H9 (cell line): ENCODE measurements at regions not wholly inside any gene's neighbourhood (a gene's known extent, or its start where the extent isn't known, plus 50 kb on each side); places are given as distances from the start of the nearest gene placed in this dataset.

Experiments
- DNase-seq: peaks from one replicate; pipeline ENCODE4 v3.0.0-alpha.2; 2017
- H2AFZ ChIP-seq: one replicate; pipeline ENCODE4 v1.6.1; 2013; ENCODE audit warnings: mild to moderate bottlenecking, low read length, control low read depth, moderate library complexity
- H2AK5ac ChIP-seq: 2 replicates; pipeline ENCODE4 v1.6.1; 2013; ENCODE audit warnings: low read length, control low read depth, mixed read lengths; ENCODE audit not compliant: insufficient read length
- H2BK120ac ChIP-seq: one replicate; pipeline ENCODE4 v1.6.1; 2013; ENCODE audit warnings: low read depth, mild to moderate bottlenecking, low read length, control low read depth, inconsistent platforms; ENCODE audit not compliant: poor library complexity, severe bottlenecking
- H2BK12ac ChIP-seq: 2 replicates; pipeline ENCODE4 v1.6.1; 2013; ENCODE audit warnings: low read length, control low read depth, mixed read lengths, low read depth; ENCODE audit not compliant: insufficient read length
- H2BK15ac ChIP-seq: 2 replicates; pipeline ENCODE4 v1.6.1; 2013; ENCODE audit warnings: low read depth, low read length, control low read depth
- H2BK20ac ChIP-seq: one replicate; pipeline ENCODE4 v1.6.1; 2013; ENCODE audit warnings: low read depth, mild to moderate bottlenecking, low read length, control low read depth, inconsistent platforms; ENCODE audit not compliant: poor library complexity, severe bottlenecking
- H2BK5ac ChIP-seq: 2 replicates; pipeline ENCODE4 v1.6.1; 2013; ENCODE audit warnings: low read length, control low read depth, mixed read lengths; ENCODE audit not compliant: insufficient read length
- H3K14ac ChIP-seq: 2 replicates; pipeline ENCODE4 v1.6.1; 2013; ENCODE audit warnings: low read length, control low read depth; ENCODE audit not compliant: insufficient read depth
- H3K18ac ChIP-seq: 2 replicates; pipeline ENCODE4 v1.6.1; 2013; ENCODE audit warnings: low read depth, mild to moderate bottlenecking, mixed read lengths, low read length, control low read depth; ENCODE audit not compliant: insufficient read length
- H3K23ac ChIP-seq: 2 replicates; pipeline ENCODE4 v1.6.1; 2013; ENCODE audit warnings: low read length, control low read depth, mixed read lengths, low read depth; ENCODE audit not compliant: insufficient read length
- H3K23me2 ChIP-seq: 2 replicates; pipeline ENCODE4 v1.6.1; 2013; ENCODE audit warnings: low read depth, mild to moderate bottlenecking, mixed read lengths, low read length, control low read depth; ENCODE audit not compliant: insufficient read length, poor library complexity, severe bottlenecking
- H3K27ac ChIP-seq: 2 replicates; pipeline ENCODE4 v1.5.1; 2013; ENCODE audit warnings: low read length, control low read depth, mixed read lengths, low read depth; ENCODE audit not compliant: insufficient read length
- H3K27me3 ChIP-seq: 2 replicates; pipeline ENCODE4 v1.6.1; 2013; ENCODE audit warnings: low read length, control low read depth, inconsistent platforms; ENCODE audit not compliant: insufficient read depth
- H3K4ac ChIP-seq: 2 replicates; pipeline ENCODE4 v1.6.1; 2013; ENCODE audit warnings: low read depth, mild to moderate bottlenecking, control low read depth, inconsistent platforms, low read length, moderate library complexity
- H3K4me1 ChIP-seq: 2 replicates; pipeline ENCODE4 v1.6.1; 2013; ENCODE audit warnings: low read length, control low read depth, inconsistent platforms; ENCODE audit not compliant: insufficient read depth
- H3K4me2 ChIP-seq: 2 replicates; pipeline ENCODE4 v1.6.1; 2013; ENCODE audit warnings: low read length, control low read depth, mixed read lengths; ENCODE audit not compliant: insufficient read length, insufficient read depth
- H3K56ac ChIP-seq: 2 replicates; pipeline ENCODE4 v1.6.1; 2013; ENCODE audit warnings: low read depth, mild to moderate bottlenecking, mixed read lengths, low read length, control low read depth; ENCODE audit not compliant: insufficient read length
- H3K79me1 ChIP-seq: 2 replicates; pipeline ENCODE4 v1.6.1; 2013; ENCODE audit warnings: low read depth, mild to moderate bottlenecking, moderate library complexity, low read length, control low read depth, inconsistent platforms; ENCODE audit not compliant: insufficient read depth, poor library complexity, severe bottlenecking
- H3K79me2 ChIP-seq: 2 replicates; pipeline ENCODE4 v1.6.1; 2013; ENCODE audit warnings: low read length, control low read depth, inconsistent platforms; ENCODE audit not compliant: insufficient read depth
- H3K9ac ChIP-seq: 2 replicates; pipeline ENCODE4 v1.6.1; 2013; ENCODE audit warnings: low read length, control low read depth, mixed read lengths; ENCODE audit not compliant: insufficient read length; ENCODE audit errors: extremely low read depth
- H3K9me3 ChIP-seq: one replicate; pipeline ENCODE4 v1.6.1; 2013; ENCODE audit warnings: low read depth, low read length, inconsistent platforms; ENCODE audit not compliant: control insufficient read depth
- H3T11ph ChIP-seq: one replicate; pipeline ENCODE4 v1.6.1; 2013; ENCODE audit warnings: mild to moderate bottlenecking, low read length, control low read depth, inconsistent platforms
- H4K20me1 ChIP-seq: one replicate; pipeline ENCODE4 v1.6.1; 2013; ENCODE audit not compliant: control insufficient read depth, insufficient read length, insufficient read depth
- H4K5ac ChIP-seq: 2 replicates; pipeline ENCODE4 v1.6.1; 2013; ENCODE audit warnings: low read depth, mild to moderate bottlenecking, mixed read lengths, low read length, control low read depth; ENCODE audit not compliant: insufficient read length
- H4K8ac ChIP-seq: replicated peaks from 2 replicates; pipeline ENCODE4 v1.6.1; 2013; ENCODE audit warnings: low read length, control low read depth, mixed read lengths, low read depth; ENCODE audit not compliant: insufficient read length
- H4K91ac ChIP-seq: 2 replicates; pipeline ENCODE4 v1.6.1; 2013; ENCODE audit warnings: low read depth, mild to moderate bottlenecking, moderate library complexity, mixed read lengths, low read length, control low read depth; ENCODE audit not compliant: insufficient read length
- H3K27ac Mint-ChIP-seq, 3 experiments: 2 replicates in 2 of 3; 3 replicates in 1 of 3; pipeline ENCODE4 v1.8.0; 2020 to 2021; ENCODE audit warnings: mixed read lengths in 3 of 3, mild to moderate bottlenecking in 1 of 3, moderate library complexity in 1 of 3
- H3K27me3 Mint-ChIP-seq: 2 replicates; pipeline ENCODE4 v1.8.0; 2021; ENCODE audit warnings: low read depth, mild to moderate bottlenecking, moderate library complexity, mixed read lengths
- H3K36me3 Mint-ChIP-seq, 3 experiments: 2 replicates in 2 of 3; 3 replicates in 1 of 3; pipeline ENCODE4 v1.8.0; 2020 to 2021; ENCODE audit warnings: low read depth in 3 of 3, mixed read lengths in 3 of 3; ENCODE audit not compliant: insufficient read depth in 1 of 3
- H3K4me1 Mint-ChIP-seq, 2 experiments: 2 replicates each; pipeline ENCODE4 v1.8.0; 2020; ENCODE audit warnings: mixed read lengths in 2 of 2
- H3K4me3 Mint-ChIP-seq, 2 experiments: 2 replicates in 1 of 2; 3 replicates in 1 of 2; pipeline ENCODE4 v1.8.0; 2020 to 2021; ENCODE audit warnings: mild to moderate bottlenecking in 2 of 2, mixed read lengths in 2 of 2, moderate library complexity in 1 of 2
- H3K9me3 Mint-ChIP-seq, 2 experiments: 2 replicates in 1 of 2; 3 replicates in 1 of 2; pipeline ENCODE4 v1.8.0; 2020; ENCODE audit warnings: mild to moderate bottlenecking in 2 of 2, mixed read lengths in 2 of 2, moderate library complexity in 1 of 2
- WGBS: extraction: QIAGEN DNeasy Blood & Tissue Kit; methylation state at CpG from one replicate; pipeline ENCODE4 v1.1.7; 2013; ENCODE audit warnings: missing lambda C conversion rate, low lambda C conversion rate, mixed read lengths; ENCODE audit not compliant: insufficient read length; ENCODE audit errors: extremely low coverage; 5-methylcytosine and 5-hydroxymethylcytosine counted together
- TF ChIP-seq, protein P1 (sequence below): fragments of 200-600 bp; sonication (generic); conservative IDR thresholded peaks from 3 replicates; pipeline ENCODE4 v1.8.0; 2021; ENCODE audit warnings: antibody characterized with exemption, mild to moderate bottlenecking

DNA sequence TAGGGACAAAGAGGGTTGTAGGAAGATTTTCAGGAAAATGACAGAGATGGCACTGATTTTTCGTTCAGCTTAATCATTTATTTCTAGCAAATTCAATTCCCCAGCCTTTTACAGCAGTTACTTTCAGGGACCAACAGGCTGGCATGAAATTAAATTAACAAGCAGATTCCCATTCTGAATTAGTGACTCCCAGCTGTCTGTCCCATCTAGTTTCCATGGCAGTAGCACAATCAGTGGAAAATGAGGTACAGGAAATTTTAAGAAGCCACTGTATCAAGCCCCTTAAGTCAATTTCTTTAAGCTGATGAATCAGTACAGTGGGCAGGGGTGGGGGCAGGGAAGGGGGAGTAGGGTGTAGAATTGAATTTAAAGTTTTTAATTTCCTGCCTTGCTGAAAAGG is 121.1 kb upstream of the TEX13C start:
- Histone ChIP-seq H3K79me2 (no peaks in the 10 kb centered on the region), H3K9me3 (no peaks in the 10 kb centered on the region), H3K4me2 (no peak overlapping the region), H3K27me3 (peaks cover 12% of the 10 kb centered on the region; the same call in 1 of the 2 replicates), H4K91ac (no peak overlapping the region), H2BK15ac (no peak overlapping the region), H4K20me1 (no peaks in the 10 kb centered on the region), H3K56ac (no peak overlapping the region), H2BK5ac (no peak overlapping the region), H3K23me2 (peaks cover 8% of the 10 kb centered on the region), H2AFZ (no peak overlapping the region), H4K8ac (no peak overlapping the region), H2BK120ac (no peak overlapping the region), H3K18ac (no peak overlapping the region), H3K4me1 (no peaks in the 10 kb centered on the region; the same call in 1 of the 2 replicates), H3K27ac (no peak overlapping the region), H3K4ac (no peak overlapping the region), H2AK5ac (no peak overlapping the region), H3K14ac (no peak overlapping the region), H3K23ac (no peak overlapping the region), H3K9ac (no peak overlapping the region), H3T11ph (no peak overlapping the region), H2BK20ac (no peak overlapping the region), H3K79me1 (no peaks in the 10 kb centered on the region), H4K5ac (no peak overlapping the region), H2BK12ac (no peak overlapping the region)
- peaks cover 30% of the 10 kb centered on the region for H3K27me3 Mint-ChIP-seq
- peaks cover 0 to 9% of the 10 kb centered on the region in 2 experiments; a peak in 3 of 5 replicates for H3K9me3 Mint-ChIP-seq
- H3K27ac Mint-ChIP-seq: no peak overlapping the region
- TF ChIP-seq, protein P1, sequence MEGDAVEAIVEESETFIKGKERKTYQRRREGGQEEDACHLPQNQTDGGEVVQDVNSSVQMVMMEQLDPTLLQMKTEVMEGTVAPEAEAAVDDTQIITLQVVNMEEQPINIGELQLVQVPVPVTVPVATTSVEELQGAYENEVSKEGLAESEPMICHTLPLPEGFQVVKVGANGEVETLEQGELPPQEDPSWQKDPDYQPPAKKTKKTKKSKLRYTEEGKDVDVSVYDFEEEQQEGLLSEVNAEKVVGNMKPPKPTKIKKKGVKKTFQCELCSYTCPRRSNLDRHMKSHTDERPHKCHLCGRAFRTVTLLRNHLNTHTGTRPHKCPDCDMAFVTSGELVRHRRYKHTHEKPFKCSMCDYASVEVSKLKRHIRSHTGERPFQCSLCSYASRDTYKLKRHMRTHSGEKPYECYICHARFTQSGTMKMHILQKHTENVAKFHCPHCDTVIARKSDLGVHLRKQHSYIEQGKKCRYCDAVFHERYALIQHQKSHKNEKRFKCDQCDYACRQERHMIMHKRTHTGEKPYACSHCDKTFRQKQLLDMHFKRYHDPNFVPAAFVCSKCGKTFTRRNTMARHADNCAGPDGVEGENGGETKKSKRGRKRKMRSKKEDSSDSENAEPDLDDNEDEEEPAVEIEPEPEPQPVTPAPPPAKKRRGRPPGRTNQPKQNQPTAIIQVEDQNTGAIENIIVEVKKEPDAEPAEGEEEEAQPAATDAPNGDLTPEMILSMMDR: no peak
- no CpG with 5 or more reads among the region's 1 CpG for WGBS
- peaks cover 16 to 18% of the 10 kb centered on the region in 2 experiments for H3K4me1 Mint-ChIP-seq
- DNase-seq: no peak
- no peaks in the 10 kb centered on the region for H3K36me3 Mint-ChIP-seq
- no peak overlapping the region for H3K4me3 Mint-ChIP-seq
